Esophagus (tissue), 2 donors: ENCODE measurements at regions not wholly inside any gene's neighbourhood (a gene's known extent, or its start where the extent isn't known, plus 50 kb on each side); places are given as distances from the start of the nearest gene placed in this dataset.

Experiments used
- H3K27ac ChIP-seq, 2 donors: one replicate each; pipeline ENCODE4 v1.5.1; 2013; ENCODE audit warnings: low read depth in 2 of 2, mild to moderate bottlenecking in 2 of 2, inconsistent platforms in 1 of 2, low read length in 1 of 2, moderate library complexity in 1 of 2
- H3K27me3 ChIP-seq, 2 donors: one replicate each; pipeline ENCODE4 v1.6.1; 2013; ENCODE audit warnings: low read length in 2 of 2, control low read depth in 1 of 2, mild to moderate bottlenecking in 1 of 2; ENCODE audit not compliant: insufficient read depth in 2 of 2, control insufficient read depth in 1 of 2
- H3K36me3 ChIP-seq, 2 donors: one replicate each; pipeline ENCODE4 v1.6.1; 2013; ENCODE audit warnings: low read length in 1 of 2; ENCODE audit not compliant: control insufficient read depth in 2 of 2, insufficient read depth in 2 of 2
- H3K4me1 ChIP-seq, 2 donors: one replicate each; pipeline ENCODE4 v1.6.1; 2013; ENCODE audit warnings: low read length in 1 of 2; ENCODE audit not compliant: control insufficient read depth in 2 of 2, insufficient read depth in 2 of 2
- H3K4me3 ChIP-seq, 2 donors: one replicate each; pipeline ENCODE4 v1.5.1; 2013; ENCODE audit warnings: low read length in 2 of 2, mild to moderate bottlenecking in 2 of 2, low read depth in 1 of 2, moderate library complexity in 1 of 2
- H3K9me3 ChIP-seq, 2 donors: one replicate each; pipeline ENCODE4 v1.6.1; 2013; ENCODE audit warnings: mild to moderate bottlenecking in 2 of 2, low read depth in 1 of 2, low read length in 1 of 2, moderate library complexity in 1 of 2; ENCODE audit not compliant: control insufficient read depth in 2 of 2, insufficient read depth in 1 of 2
- WGBS, 2 donors: extraction: QIAGEN DNeasy Blood & Tissue Kit; methylation state at CpG; one replicate each; pipeline ENCODE4 v1.1.7; 2013; 5-methylcytosine and 5-hydroxymethylcytosine counted together
- donor health status: healthy with polysubstance abuse.
- donor health status: Bipolar disorder and iron deficiency.

GRCh38 chr2:167900435-167901114 lies 346.8 kb downstream of the STK39 start:
- no peaks in the 10 kb centered on the region for H3K36me3 ChIP-seq

GRCh38 chr2:167898340-167898739 lies 349.1 kb downstream of the STK39 start:
- Histone ChIP-seq H3K27ac (no peak overlapping the region), H3K9me3 (no peaks in the 10 kb centered on the region), H3K27me3 (no peaks in the 10 kb centered on the region), H3K36me3 (no peaks in the 10 kb centered on the region), H3K4me3 (no peak overlapping the region), H3K4me1 (no peaks in the 10 kb centered on the region)
- WGBS, 2 donors: 73 to 74% methylated on average over 3 of the region's 3 CpGs

More at GRCh38 chr2:167900435-167901114, 346.8 kb downstream of the STK39 start:
- no peaks in the 10 kb centered on the region for H3K27me3 ChIP-seq
- 87% methylated on average over 3 of the region's 3 CpGs for WGBS, 2 donors
- H3K27ac ChIP-seq: no peak overlapping the region
- H3K4me3 ChIP-seq: no peak overlapping the region
- no peaks in the 10 kb centered on the region for H3K9me3 ChIP-seq
- H3K4me1 ChIP-seq: no peaks in the 10 kb centered on the region

GRCh38 chr2:167891841-167892240 lies 355.6 kb downstream of the STK39 start:
- Histone ChIP-seq H3K4me3 (no peak overlapping the region), H3K27me3 (no peaks in the 10 kb centered on the region), H3K27ac (no peak overlapping the region), H3K4me1 (no peaks in the 10 kb centered on the region), H3K9me3 (no peaks in the 10 kb centered on the region), H3K36me3 (no peaks in the 10 kb centered on the region)
- WGBS, 2 donors: 89 to 92% methylated on average over 5 of the region's 5 CpGs

GRCh38 chr2:167890739-167891138 lies 356.7 kb downstream of the STK39 start:
- H3K27me3 ChIP-seq: no peaks in the 10 kb centered on the region
- H3K4me1 ChIP-seq: no peaks in the 10 kb centered on the region
- no peaks in the 10 kb centered on the region for H3K36me3 ChIP-seq
- H3K9me3 ChIP-seq: no peaks in the 10 kb centered on the region
- no peak overlapping the region for H3K4me3 ChIP-seq
- H3K27ac ChIP-seq: no peak overlapping the region
- WGBS, 2 donors: 92 to 96% methylated on average over 2 of the region's 2 CpGs

- WGBS, 2 donors: 56 to 59% methylated on average over 1 of the region's 1 CpG
- H3K4me3 ChIP-seq: no peak overlapping the region
These were observed 367.0 kb downstream of the STK39 start for GRCh38 chr2:167880415-167880814.

GRCh38 chr2:167875529-167875928 lies 371.9 kb downstream of the STK39 start:
- WGBS, 2 donors: 90 to 93% methylated on average over 4 of the region's 4 CpGs
- H3K9me3 ChIP-seq: no peaks in the 10 kb centered on the region
- H3K27ac ChIP-seq: no peak overlapping the region
- no peaks in the 10 kb centered on the region for H3K36me3 ChIP-seq
- no peaks in the 10 kb centered on the region for H3K4me1 ChIP-seq
- H3K27me3 ChIP-seq: no peaks in the 10 kb centered on the region
- no peak overlapping the region for H3K4me3 ChIP-seq

More at GRCh38 chr2:167880415-167880814, 367.0 kb downstream of the STK39 start:
- H3K36me3 ChIP-seq: no peaks in the 10 kb centered on the region
- no peaks in the 10 kb centered on the region for H3K9me3 ChIP-seq
- no peak overlapping the region for H3K27ac ChIP-seq
- no peaks in the 10 kb centered on the region for H3K4me1 ChIP-seq
- H3K27me3 ChIP-seq: no peaks in the 10 kb centered on the region

GRCh38 chr2:167874812-167875211 lies 372.6 kb downstream of the STK39 start:
- 94 to 96% methylated on average over 4 of the region's 4 CpGs for WGBS, 2 donors
- no peak overlapping the region for H3K4me3 ChIP-seq
- no peaks in the 10 kb centered on the region for H3K4me1 ChIP-seq
- H3K27me3 ChIP-seq: no peaks in the 10 kb centered on the region
- H3K36me3 ChIP-seq: no peaks in the 10 kb centered on the region
- H3K9me3 ChIP-seq: no peaks in the 10 kb centered on the region
- H3K27ac ChIP-seq: no peak overlapping the region

- WGBS, 2 donors: 95 to 96% methylated on average over 2 of the region's 2 CpGs
These were observed 376.1 kb downstream of the STK39 start for GRCh38 chr2:167871286-167871685.

GRCh38 chr2:167869200-167869599 lies 378.2 kb downstream of the STK39 start:
- WGBS, 2 donors: 74 to 76% methylated on average over 6 of the region's 6 CpGs
- Histone ChIP-seq H3K4me1 (no peaks in the 10 kb centered on the region), H3K9me3 (no peaks in the 10 kb centered on the region), H3K27me3 (no peaks in the 10 kb centered on the region), H3K36me3 (no peaks in the 10 kb centered on the region), H3K27ac (no peak overlapping the region), H3K4me3 (no peak overlapping the region)

More at GRCh38 chr2:167871286-167871685, 376.1 kb downstream of the STK39 start:
- H3K4me3 ChIP-seq: no peak overlapping the region
- H3K4me1 ChIP-seq: no peaks in the 10 kb centered on the region
- no peaks in the 10 kb centered on the region for H3K9me3 ChIP-seq
- no peaks in the 10 kb centered on the region for H3K36me3 ChIP-seq
- no peaks in the 10 kb centered on the region for H3K27me3 ChIP-seq
- no peak overlapping the region for H3K27ac ChIP-seq

- no peaks in the 10 kb centered on the region for H3K4me1 ChIP-seq
- H3K9me3 ChIP-seq: no peaks in the 10 kb centered on the region
- no peaks in the 10 kb centered on the region for H3K36me3 ChIP-seq
- no peak overlapping the region for H3K27ac ChIP-seq
- WGBS, 2 donors: 85 to 87% methylated on average over 2 of the region's 2 CpGs
- no peaks in the 10 kb centered on the region for H3K27me3 ChIP-seq
- no peak overlapping the region for H3K4me3 ChIP-seq
These were observed 384.0 kb downstream of the STK39 start for GRCh38 chr2:167863377-167863776.
